ENCODE measurements at regions not wholly inside any gene's neighbourhood (a gene's known extent, or its start where the extent isn't known, plus 50 kb on each side); places are given as distances from the start of the nearest gene placed in this dataset.

- Histone ChIP-seq H3K27me3 (ENCODE audit: control insufficient read depth, insufficient read depth, low read length) (no peaks in the 10 kb centered on the region), H3K4me1 (ENCODE audit: control insufficient read depth, insufficient read depth, low read length) (no peaks in the 10 kb centered on the region), H3K36me3 (ENCODE audit: control insufficient read depth, insufficient read depth, low read length) (no peaks in the 10 kb centered on the region), H3K4me3 (ENCODE audit: low read length) (no peak overlapping the region), H3K27ac (ENCODE audit: low read length) (no peak overlapping the region), H3K9me3 (ENCODE audit: control insufficient read depth, insufficient read depth, low read length) (no peaks in the 10 kb centered on the region)
- Mint-ChIP-seq H3K9me3 (peaks cover 0 to 2% of the 10 kb centered on the region in 2 donors), H3K4me1 (no peaks in the 10 kb centered on the region), H3K27ac (no peak overlapping the region), H3K27me3 (ENCODE audit: low read depth in 2 of 2) (peaks cover 7 to 13% of the 10 kb centered on the region in 2 donors), H3K4me3 (no peak overlapping the region), H3K36me3 (no peaks in the 10 kb centered on the region)
- TF ChIP-seq, protein P1, sequence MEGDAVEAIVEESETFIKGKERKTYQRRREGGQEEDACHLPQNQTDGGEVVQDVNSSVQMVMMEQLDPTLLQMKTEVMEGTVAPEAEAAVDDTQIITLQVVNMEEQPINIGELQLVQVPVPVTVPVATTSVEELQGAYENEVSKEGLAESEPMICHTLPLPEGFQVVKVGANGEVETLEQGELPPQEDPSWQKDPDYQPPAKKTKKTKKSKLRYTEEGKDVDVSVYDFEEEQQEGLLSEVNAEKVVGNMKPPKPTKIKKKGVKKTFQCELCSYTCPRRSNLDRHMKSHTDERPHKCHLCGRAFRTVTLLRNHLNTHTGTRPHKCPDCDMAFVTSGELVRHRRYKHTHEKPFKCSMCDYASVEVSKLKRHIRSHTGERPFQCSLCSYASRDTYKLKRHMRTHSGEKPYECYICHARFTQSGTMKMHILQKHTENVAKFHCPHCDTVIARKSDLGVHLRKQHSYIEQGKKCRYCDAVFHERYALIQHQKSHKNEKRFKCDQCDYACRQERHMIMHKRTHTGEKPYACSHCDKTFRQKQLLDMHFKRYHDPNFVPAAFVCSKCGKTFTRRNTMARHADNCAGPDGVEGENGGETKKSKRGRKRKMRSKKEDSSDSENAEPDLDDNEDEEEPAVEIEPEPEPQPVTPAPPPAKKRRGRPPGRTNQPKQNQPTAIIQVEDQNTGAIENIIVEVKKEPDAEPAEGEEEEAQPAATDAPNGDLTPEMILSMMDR (IDR thresholded peaks at IDR 0.05): no peak
- ATAC-seq: no peak
- intact Hi-C loops (cut with micrococcal nuclease): no loop called here
- no peak for DNase-seq
- 90% methylated on average over 2 of the region's 2 CpGs for WGBS (ENCODE audit: insufficient coverage)
Observed at GRCh38 chr21:30986965-30987364, 51.3 kb downstream of the KRTAP19-8 start.

GRCh38 chr21:30984889-30985288 lies 53.4 kb downstream of the KRTAP19-8 start:
- no peak overlapping the region for H3K4me3 ChIP-seq (ENCODE audit: low read length)
- TF ChIP-seq, protein P1 (IDR thresholded peaks at IDR 0.05): no peak
- no peaks in the 10 kb centered on the region for H3K9me3 ChIP-seq (ENCODE audit: control insufficient read depth, insufficient read depth, low read length)
- 88% methylated on average over 3 of the region's 3 CpGs for WGBS (ENCODE audit: insufficient coverage)
- H3K27ac ChIP-seq (ENCODE audit: low read length): no peak overlapping the region
- Mint-ChIP-seq H3K36me3 (no peaks in the 10 kb centered on the region), H3K27ac (no peak overlapping the region), H3K4me3 (no peak overlapping the region), H3K9me3 (peaks cover 0 to 2% of the 10 kb centered on the region in 2 donors), H3K4me1 (no peaks in the 10 kb centered on the region), H3K27me3 (ENCODE audit: low read depth in 2 of 2) (peaks cover 7 to 13% of the 10 kb centered on the region in 2 donors)
- H3K36me3 ChIP-seq (ENCODE audit: control insufficient read depth, insufficient read depth, low read length): no peaks in the 10 kb centered on the region
- H3K4me1 ChIP-seq (ENCODE audit: control insufficient read depth, insufficient read depth, low read length): no peaks in the 10 kb centered on the region
- DNase-seq (no peak), ATAC-seq (no peak)
- intact Hi-C loops (cut with micrococcal nuclease): no loop called here
- no peaks in the 10 kb centered on the region for H3K27me3 ChIP-seq (ENCODE audit: control insufficient read depth, insufficient read depth, low read length)

DNA sequence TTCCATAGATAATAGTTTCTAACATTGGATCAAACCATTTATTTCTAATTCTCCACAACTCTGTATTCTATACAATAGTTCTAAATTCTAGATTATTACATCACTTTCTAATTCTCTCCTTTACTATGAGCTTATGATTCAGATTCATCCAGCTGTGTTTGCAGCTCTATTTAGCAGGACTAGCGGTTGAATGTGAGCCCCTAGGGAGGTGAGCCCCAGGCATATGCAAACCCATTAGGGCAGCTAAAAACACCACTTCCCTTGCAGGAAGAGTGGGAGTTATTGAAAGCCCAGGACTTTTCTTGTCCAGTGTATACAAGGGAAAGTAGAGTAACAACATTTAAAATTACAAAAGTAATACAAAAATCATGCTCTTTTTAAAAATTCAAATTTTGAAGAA lies 56.9 kb downstream of the KRTAP19-8 start:
- H3K36me3 Mint-ChIP-seq: no peaks in the 10 kb centered on the region
- TF ChIP-seq, protein P1 (IDR thresholded peaks at IDR 0.05): no peak
- ATAC-seq (no peak), DNase-seq (no peak)
- peaks cover 7 to 8% of the 10 kb centered on the region in 2 donors for H3K27me3 Mint-ChIP-seq (ENCODE audit: low read depth in 2 of 2)
- no peak overlapping the region for H3K4me3 Mint-ChIP-seq
- no peak overlapping the region for H3K4me3 ChIP-seq (ENCODE audit: low read length)
- H3K27ac Mint-ChIP-seq: no peak overlapping the region
- intact Hi-C loops (cut with micrococcal nuclease): no loop called here
- H3K36me3 ChIP-seq (ENCODE audit: control insufficient read depth, insufficient read depth, low read length): no peaks in the 10 kb centered on the region
- H3K9me3 Mint-ChIP-seq: peaks cover 0 to 2% of the 10 kb centered on the region in 2 donors
- peaks cover 8 to 11% of the 10 kb centered on the region in 2 donors for H3K4me1 Mint-ChIP-seq
- H3K27ac ChIP-seq (ENCODE audit: low read length): no peak overlapping the region
- H3K4me1 ChIP-seq (ENCODE audit: control insufficient read depth, insufficient read depth, low read length): no peaks in the 10 kb centered on the region
- H3K9me3 ChIP-seq (ENCODE audit: control insufficient read depth, insufficient read depth, low read length): no peaks in the 10 kb centered on the region
- 60% methylated on average over 1 of the region's 1 CpG for WGBS (ENCODE audit: insufficient coverage)
- H3K27me3 ChIP-seq (ENCODE audit: control insufficient read depth, insufficient read depth, low read length): no peaks in the 10 kb centered on the region

DNA sequence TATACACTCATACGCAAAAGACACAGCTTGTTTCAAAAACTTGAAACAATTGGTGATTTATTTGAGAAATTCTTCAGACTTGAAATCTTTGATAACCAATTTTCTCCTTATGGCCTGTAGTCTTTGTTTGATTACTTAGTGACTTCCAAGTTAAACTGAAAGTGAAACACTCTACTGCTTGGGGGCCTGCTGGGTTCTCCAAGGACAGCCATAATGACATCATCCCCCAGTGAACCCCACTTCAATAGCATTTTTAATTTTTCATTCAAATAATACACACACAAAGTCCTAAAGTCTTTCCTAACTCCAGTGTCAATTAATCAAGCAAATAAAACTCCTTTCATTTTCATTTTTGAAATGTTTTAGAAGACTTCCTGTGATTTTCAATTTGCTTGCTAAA lies 59.2 kb downstream of the KRTAP19-8 start:
- WGBS (ENCODE audit: insufficient coverage): no CpG with 5 or more reads among the region's 1 CpG
- H3K4me3 Mint-ChIP-seq: peak overlapping the region; percentile 25

More for the DNA sequence above, 59.2 kb downstream of the KRTAP19-8 start:
- H3K9me3 ChIP-seq (ENCODE audit: control insufficient read depth, insufficient read depth, low read length): no peaks in the 10 kb centered on the region
- H3K27ac ChIP-seq (ENCODE audit: low read length): no peak overlapping the region
- peak in 1 of 2 donors; percentile 29 for DNase-seq
- no peaks in the 10 kb centered on the region for H3K27me3 ChIP-seq (ENCODE audit: control insufficient read depth, insufficient read depth, low read length)
- Mint-ChIP-seq H3K9me3 (no peaks in the 10 kb centered on the region), H3K27ac (peak overlapping the region; percentile 50 to 64), H3K36me3 (no peaks in the 10 kb centered on the region), H3K27me3 (ENCODE audit: low read depth in 2 of 2) (no peaks in the 10 kb centered on the region), H3K4me1 (peaks cover 8 to 11% of the 10 kb centered on the region in 2 donors)
- no peak overlapping the region for H3K4me3 ChIP-seq (ENCODE audit: low read length)
- H3K4me1 ChIP-seq (ENCODE audit: control insufficient read depth, insufficient read depth, low read length): no peaks in the 10 kb centered on the region
- no peak for ATAC-seq
- TF ChIP-seq, protein P1 (IDR thresholded peaks at IDR 0.05): no peak
- intact Hi-C loops (cut with micrococcal nuclease): no loop called here
- H3K36me3 ChIP-seq (ENCODE audit: control insufficient read depth, insufficient read depth, low read length): no peaks in the 10 kb centered on the region
